GM12875 (cell line): ENCODE measurements at regions not wholly inside any gene's neighbourhood (a gene's known extent, or its start where the extent isn't known, plus 50 kb on each side); places are given as distances from the start of the nearest gene placed in this dataset.

Experiments used
- H3K4me3 ChIP-seq: one replicate; pipeline ENCODE4 v1.5.1; 2011; ENCODE audit warnings: low read depth, low read length, control low read depth
- TF ChIP-seq, protein P1 (sequence below): IDR thresholded peaks from 2 replicates; pipeline ENCODE4 v1.5.1; 2011; ENCODE audit warnings: low read depth, mild to moderate bottlenecking, control low read depth, inconsistent platforms, low read length, moderate library complexity, borderline replicate concordance; ENCODE audit not compliant: insufficient read depth

DNA sequence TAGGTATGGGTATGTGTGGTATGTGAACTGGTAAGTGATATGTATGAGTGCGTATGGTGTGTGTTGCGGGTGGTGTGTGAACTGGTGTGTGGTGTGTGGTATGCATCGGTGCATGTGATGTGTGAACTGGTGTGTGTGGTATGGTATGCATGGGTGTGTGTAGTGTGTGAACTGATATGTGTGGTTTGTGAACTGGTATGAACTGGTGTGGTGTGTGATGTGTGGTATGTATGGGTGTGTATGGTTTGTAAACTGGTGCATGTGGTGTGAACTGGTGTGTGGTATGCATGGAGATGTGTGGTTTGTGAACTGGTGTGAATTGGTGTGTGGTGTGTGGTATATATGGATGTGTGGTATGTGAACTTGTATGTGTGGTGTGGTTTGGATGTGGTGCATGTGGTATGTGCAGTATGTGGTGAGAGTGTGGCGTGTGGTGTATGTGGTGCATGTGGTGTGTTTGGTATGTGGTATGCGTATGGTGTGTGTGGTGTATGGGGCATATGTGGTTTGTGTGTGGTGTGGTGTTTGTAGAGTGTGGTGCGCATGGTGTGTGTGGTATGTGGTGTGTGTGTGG is 208.9 kb upstream of the TNP1 start:
- TF ChIP-seq, protein P1, sequence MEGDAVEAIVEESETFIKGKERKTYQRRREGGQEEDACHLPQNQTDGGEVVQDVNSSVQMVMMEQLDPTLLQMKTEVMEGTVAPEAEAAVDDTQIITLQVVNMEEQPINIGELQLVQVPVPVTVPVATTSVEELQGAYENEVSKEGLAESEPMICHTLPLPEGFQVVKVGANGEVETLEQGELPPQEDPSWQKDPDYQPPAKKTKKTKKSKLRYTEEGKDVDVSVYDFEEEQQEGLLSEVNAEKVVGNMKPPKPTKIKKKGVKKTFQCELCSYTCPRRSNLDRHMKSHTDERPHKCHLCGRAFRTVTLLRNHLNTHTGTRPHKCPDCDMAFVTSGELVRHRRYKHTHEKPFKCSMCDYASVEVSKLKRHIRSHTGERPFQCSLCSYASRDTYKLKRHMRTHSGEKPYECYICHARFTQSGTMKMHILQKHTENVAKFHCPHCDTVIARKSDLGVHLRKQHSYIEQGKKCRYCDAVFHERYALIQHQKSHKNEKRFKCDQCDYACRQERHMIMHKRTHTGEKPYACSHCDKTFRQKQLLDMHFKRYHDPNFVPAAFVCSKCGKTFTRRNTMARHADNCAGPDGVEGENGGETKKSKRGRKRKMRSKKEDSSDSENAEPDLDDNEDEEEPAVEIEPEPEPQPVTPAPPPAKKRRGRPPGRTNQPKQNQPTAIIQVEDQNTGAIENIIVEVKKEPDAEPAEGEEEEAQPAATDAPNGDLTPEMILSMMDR = no peak
- no peak overlapping the region for H3K4me3 ChIP-seq

DNA sequence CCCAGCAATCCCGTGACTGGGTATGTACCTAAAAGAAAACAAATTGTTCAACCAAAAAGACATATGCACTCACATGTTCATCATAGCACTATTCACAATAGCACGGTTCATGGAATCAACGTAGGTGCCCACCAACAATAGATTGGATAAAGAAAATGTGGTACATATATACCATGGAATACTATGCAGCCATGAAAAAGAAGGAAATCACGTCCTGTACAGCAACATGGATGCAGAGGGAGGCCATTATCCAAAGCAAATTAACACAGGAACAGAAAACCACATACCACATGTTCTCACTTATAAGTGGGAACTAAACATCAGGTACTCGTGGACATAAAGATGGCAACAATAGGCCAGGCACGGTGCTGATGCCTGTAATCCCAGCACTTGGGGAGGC is 207.9 kb upstream of the TNP1 start:
- no peak overlapping the region for H3K4me3 ChIP-seq
- TF ChIP-seq, protein P1 = no peak

DNA sequence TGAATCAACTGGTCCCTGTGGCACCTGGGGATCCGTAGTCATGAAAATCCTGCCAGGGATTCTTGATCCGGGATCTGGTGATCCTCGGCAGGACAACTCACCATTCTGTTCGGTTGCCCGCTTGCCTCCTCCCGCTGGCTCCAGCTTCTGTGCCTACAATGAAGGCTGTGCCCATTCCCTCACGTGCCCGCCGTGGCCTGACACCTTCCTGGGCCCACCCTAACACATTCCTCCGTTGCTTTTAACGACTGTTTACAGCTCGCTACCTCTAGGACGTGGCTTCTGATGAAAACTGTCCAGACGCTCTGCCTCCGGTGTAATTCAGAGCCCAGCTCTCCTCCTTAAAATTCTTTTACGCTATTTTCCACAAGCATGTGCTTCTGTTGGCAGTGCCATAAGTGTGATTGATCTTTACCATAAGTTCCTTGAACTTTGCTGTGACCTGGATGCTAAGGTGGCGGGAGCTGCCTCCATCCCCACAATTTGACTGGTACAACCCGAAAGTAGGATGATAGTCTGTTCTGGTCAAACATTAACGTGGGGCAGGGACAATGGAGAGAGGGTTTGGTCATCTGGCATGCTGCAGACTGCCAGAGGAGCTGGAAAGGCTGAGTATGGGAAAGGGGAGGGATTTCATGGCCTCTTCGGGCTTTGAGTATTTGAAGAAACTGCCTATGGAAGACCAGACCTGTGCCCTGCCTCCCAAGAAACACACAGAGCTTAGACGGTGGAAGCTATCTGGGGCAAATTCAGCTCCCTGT is 206.8 kb upstream of the TNP1 start:
- no peak overlapping the region for H3K4me3 ChIP-seq
- TF ChIP-seq, protein P1 = no peak

DNA sequence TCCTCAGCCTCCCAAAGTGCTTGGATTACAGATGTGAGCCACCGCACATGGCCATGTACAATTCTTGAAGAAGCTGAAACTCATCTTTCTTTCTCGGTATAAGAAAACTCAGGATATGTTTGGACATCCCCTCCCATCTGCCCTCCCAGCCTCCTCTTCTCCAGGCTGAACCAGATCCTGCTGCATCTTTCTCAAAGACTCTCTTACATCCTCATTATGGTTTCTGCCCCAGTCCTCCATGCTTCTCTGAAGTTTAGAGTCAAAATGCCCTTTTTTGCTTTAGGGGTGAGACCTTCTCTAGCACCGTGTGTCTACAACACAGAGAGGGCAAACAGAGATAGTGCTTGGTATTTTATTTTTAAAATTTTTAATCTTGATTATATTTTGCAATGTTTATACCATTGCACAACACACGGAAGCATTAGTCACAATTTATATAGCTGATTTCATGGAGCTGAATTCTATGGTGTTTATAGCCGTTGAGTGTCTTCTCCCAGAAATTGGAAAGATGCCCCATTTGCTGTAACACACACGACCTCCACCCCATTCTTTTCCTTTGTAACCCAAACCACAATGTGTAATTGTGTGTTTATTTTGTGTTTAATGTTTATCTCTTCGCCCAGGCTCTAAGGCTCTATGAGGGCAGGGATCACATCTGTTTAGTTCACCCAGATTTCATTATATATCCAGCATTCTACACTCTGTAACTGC is 206.0 kb upstream of the TNP1 start:
- no peak overlapping the region for H3K4me3 ChIP-seq
- TF ChIP-seq, protein P1 = no peak

DNA sequence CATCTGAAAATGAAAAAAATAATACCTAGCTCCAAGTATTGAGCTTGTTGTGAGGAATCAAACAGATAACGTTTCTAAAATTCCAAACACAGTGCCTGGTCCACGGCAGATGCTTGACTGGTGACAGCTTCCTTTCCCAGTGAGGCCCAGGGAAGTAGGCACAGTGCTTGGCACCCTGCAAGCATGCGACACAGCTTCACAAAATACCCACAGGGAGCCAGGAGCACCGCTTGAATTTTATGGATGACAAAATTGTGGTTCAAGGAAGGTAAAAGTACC is 205.1 kb upstream of the TNP1 start:
- TF ChIP-seq, protein P1 = no peak
- H3K4me3 ChIP-seq = no peak overlapping the region

DNA sequence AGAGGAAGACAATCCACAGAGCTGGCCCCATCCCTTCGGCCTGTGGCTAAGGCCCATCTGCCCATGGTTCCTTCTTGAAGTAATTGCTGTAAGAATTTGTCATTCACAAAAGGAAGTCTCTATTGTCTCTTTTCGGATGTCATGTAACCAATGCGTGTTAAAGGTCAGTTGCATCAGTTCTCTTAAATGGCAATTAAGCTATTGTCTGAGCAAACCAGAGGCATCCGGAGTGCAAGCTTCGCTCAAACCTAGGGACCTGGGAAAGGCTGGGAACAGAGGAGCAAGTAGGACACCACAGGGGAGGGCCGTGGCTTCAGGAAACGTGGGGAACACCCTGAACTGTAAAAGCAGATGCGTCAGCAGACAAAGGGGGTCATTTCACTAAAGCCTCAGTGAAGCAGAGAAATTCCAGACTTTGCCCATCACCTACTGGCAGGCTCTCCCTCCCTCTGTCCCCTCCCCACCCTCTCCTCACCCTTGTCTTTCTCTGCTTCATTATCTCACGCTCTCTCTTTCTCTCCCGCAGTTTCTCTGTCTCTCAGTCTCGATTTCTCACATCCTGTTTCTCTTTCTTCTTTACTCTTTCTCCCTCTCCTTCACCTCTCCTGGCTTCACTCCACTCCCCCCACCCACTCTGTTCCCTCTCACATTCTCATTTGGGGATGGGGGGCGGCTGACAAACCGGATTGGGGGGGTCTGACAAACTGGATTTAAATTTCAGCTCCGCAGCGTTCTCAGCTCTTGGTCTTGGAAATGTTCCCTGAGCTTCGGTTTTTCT is 204.6 kb upstream of the TNP1 start:
- TF ChIP-seq, protein P1 = no peak
- no peak overlapping the region for H3K4me3 ChIP-seq
